Forelimb muscle (tissue), 1 donor: ENCODE measurements at regions not wholly inside any gene's neighbourhood (a gene's known extent, or its start where the extent isn't known, plus 50 kb on each side); places are given as distances from the start of the nearest gene placed in this dataset.
"Not testable (repeated sequence)": the region's sequence is repeated elsewhere in the genome, so short reads cannot be mapped to it uniquely, and the experiment has no call there.

Experiments
- DNase-seq: peaks from one replicate; pipeline ENCODE4 v3.0.0-alpha.2; 2013; ENCODE audit warnings: low read depth

DNA sequence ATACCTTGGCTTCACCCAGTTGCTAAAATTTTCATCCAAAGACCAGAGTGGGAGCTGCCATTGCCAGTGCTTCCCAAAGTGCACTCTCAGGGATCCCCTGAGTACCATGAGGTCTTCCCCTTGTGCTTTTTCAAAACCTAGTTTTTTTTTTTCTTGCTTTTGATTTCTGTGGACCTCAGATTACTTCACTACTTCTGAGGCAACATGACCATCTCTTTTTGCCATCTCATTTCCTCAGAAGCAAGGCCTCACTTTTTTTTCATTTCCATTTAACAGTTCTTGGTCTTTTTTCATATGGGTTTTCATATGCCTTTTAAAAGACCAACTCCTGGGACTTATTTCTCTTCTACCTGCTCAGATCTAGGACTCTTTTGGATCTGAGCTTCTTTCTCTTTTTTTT, 64.1 kb upstream of the MMS22L start:
- DNase-seq, result no peak

DNA sequence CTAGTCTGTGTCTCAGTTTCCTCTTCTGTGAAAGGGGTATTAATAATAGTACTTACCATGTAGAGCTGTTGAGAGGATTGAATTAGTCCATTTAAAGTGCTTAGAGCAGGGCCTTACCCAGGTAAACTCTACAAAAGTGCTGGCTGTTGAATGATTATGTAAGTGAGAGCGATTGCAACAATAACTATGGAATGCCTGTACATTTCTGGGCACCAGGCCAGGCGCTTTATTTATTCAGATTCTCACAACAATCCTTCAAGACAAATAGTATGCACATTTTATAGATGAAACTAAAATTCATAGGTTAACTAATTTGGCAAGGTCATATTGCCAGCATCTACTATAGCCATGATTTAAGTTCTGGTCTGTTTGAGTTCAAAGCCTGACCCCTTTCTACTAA, 78.3 kb upstream of the MMS22L start:
- DNase-seq, result no peak

DNA sequence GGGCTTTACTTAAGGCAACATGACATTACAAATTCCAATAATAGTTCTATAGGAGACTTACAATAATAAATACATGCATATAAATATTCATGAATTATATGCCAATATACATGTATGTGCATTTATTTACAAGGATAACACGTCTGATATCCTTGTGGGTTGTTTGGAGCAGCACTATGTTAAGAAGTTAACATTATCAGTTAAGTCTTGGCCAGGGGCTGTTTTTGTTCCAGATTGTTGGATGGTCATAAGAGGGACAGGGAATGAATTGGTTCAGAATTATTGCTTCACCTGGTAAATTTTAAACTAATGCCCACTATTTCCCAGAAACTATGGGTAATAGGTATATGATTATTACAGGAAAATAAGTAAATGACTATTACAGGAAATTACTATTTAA, 81.3 kb upstream of the MMS22L start:
- DNase-seq, result no peak

DNA sequence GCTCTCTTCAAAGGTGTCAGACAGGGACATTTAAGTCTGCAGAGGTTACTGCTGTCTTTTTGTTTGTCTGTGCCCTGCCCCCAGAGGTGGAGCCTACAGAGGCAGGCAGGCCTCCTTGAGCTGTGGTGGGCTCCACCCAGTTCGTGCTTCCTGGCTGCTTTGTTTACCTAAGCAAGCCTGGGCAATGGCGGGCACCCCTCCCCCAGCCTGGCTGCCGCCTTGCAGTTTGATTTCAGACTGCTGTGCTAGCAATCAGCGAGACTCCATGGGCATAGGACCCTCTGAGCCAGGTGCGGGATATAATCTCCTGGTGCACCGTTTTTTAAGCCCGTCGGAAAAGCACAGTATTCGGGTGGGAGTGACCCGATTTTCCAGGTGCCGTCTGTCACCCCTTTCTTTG, 99.1 kb upstream of the MMS22L start:
- not testable (repeated sequence) for DNase-seq

DNA sequence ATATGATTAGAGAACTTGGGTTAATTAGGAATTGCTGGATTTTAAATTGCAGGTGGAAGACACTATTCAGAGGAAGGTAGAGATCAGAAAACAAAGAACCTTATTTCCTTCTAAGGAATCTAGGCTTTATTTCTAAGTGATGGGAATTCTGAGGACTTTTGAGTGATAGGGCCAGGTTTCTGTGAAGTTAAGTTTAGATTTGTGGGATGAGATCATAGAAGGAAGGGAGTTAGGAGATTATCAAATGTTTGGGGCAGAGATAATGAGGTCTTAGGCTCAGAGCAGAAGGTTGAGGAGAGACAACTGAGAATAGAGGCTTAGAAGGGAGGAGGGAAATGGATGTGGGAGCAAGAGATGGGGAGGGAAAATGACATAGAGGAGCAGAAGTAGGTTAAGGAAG, 109.7 kb upstream of the MMS22L start:
- DNase-seq, result no peak

DNA sequence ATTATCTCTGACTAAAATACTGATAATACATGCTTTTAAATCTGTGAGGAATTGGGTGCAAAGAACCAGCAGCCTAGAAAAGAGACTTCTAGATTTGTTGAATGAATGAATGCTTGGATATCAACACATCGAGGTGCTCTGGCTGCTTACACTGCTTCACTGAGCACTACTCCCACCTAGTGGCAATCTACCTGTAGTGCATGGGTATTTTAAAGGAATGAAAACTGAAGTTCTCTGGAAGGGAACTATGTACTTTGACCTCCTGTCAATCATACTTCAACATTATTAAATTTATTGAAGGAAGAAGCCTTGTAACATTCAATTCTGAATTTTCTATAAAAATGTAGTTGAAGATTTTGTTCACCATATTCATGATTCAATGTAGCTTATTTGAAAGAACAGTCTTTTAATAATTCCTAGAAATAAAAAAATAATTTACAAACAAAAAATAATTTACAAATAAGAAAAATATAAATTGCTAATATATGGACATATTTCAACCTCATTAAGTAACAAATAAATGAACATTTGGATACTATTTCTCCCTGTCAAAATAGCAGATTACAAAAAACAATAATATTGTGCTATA, 111.2 kb upstream of the MMS22L start:
- DNase-seq, result no peak

DNA sequence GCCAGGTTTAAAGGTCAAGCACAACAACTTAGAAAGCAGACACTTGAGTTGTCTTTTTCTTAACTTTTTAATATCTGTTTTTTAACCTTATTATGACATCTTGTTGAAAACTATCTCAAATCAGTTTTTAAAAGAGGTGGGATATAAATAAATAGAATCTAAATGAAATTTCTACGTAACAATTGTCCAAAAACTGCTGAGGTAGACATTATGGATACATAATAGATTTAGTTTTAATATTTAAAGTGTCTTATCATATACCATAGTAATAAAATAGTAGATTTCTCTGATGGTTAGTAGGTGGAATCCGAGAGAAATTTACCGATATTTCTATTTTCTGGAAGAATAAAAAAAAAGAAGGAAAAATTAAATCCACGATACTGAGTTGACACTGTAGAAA, 113.9 kb upstream of the MMS22L start:
- no peak for DNase-seq

DNA sequence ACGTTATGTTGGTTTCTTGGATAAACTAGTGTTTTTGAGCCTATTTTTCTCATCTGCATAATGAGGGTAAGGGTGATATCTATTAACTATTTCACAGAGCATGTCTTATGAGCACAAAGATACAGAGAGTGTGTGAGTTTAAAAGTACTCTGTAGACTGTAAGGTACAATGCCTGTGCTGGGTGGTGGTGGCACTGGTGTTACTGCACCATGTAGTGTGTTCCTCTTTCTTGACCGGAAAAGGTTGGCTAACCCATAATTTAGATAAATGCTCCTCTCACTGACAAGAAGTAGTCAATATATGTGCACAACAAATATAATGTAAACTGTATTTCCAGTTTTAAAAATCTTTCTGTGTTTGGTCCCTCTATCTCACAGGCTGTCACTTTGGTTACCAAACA, 116.2 kb upstream of the MMS22L start:
- no peak for DNase-seq

DNA sequence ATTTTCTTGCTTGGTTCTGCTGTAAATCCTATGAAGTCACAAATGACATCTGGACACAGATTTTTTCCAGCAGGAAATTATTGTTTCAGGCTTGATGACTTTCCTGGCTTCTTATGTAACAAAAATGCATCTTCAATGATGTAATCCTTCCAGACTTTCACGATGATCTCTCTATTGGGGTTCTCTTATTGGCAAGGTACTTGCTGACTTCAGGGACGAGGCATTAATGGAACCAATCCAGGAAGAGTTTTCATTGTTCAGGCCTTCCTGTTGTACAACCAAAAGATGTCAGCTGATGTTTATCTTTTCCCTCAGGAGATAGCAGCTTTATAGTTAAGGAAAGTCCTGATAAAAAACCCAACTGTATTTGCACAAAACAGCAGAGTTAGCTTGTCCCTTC, 118.5 kb upstream of the MMS22L start:
- DNase-seq, result peak; percentile 86

DNA sequence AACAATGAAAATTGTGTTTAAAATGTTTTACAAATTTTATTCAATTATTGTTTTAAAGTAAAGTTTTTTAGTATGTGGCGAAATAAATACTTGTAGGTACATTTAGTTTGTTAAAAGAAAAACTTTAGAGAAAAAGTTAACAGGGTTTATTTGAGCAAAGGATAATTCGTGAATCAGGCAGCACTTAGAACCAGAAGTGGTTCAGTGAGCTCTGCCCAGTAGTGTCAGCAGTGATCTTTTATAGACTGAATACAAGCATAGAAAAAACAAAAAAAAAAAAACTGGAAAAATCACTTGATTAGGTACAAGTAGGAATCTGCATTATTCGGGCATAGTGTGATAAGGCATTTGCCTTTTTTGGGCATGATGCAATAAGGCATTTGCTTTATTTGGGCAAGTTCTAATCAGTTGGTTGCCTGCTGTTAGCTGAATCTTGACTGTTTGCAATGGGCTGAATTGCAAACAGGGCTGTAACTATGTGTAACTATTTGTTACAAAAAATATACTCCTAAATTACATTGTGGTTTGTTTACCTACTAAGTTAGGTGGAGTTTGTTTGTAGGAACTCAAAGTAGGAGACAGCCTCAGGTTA, 122.9 kb upstream of the MMS22L start:
- no peak for DNase-seq

DNA sequence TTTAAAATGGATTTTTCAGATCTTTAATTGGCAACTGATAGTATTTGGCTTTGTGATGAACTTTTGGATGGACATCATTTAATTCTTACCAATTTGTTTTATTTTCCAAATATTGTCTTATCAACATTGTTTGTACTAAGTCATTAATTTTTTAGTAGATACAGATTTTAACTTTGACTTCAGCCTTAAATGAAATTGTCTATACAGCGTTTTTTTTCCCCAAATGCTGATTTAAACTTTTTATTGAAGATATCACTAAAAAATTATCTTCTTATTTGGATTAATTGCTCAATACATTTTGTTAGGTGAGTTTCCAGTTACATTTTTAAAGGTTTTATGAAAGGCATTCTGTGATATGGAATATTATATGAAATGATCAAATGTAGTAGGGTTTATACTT, 123.6 kb upstream of the MMS22L start:
- no peak for DNase-seq

DNA sequence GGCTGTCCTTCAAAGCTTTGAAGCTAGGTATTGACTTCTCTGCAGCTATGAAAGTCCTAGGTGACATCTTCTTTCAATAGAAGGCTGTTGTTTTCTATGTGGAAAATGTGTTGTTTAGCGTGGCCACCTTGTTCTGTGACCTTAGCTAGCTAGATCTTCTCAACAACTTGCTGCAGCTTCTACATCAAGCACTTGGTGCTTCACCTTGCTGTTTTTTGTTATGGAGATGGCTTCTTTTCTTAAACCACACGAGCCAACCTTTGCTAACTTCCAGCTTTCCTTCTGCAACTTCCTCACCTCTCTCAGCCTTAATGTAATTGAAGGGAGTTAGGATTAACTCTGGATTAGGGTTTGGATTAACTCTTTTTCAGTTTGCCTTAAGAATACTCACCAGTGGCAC, 128.6 kb upstream of the MMS22L start:
- DNase-seq, result no peak

DNA sequence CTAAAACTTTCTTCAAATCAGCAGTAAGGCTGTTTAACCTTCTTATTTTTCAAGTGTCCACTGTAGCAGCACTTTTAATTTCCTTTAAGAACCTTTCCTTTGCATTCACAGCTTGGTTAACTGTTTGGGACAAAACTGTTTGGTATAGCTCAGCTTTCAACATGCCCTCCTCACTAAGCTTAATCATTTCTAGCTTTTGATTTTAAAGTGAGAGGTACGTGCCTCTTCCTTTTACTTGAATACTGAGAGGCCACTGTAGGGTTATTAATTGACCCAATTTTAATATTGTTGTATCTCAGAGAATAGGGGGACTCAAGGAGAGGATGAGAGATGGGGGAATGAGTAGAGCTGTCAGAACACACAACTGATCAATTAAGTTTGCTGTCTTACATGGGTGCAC, 129.5 kb upstream of the MMS22L start:
- no peak for DNase-seq

DNA sequence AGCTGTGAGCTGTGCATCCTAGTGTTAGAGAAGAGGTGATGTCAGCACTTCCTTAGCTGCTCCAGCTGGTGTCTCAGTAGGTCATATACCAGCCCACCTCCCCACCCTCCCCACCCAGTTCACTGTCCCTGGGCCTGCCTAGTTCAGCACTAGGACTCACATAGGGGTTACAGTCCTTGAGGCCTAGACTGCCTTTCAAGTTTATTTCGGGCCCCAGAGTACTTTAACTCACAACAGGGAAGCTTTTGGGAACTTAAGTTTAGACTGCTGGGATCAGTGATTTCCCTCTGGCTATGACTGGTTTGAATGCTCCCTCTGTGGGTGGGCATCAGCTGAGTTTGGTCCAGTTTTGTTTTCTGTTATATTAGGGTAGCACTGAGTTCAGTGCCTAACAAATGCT, 139.2 kb upstream of the MMS22L start:
- DNase-seq, result no peak

DNA sequence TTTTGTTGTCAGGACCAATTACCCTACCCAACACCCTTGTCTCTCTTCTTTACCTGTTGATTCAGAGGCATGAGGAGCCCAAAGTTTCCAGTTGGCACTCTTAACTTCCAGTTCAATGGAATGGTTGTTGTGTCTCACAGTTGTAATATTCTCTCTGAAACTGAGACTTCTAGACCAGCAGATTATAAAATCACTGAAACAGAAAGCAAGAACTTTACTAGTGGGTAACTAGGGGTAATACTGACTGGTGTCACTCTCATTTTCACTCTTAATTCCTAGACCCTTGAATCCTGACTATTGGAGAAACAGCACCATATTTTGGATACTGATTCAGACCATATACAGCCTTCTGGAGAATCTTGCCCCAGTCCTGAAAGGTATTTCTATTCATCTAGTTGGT, 140.2 kb upstream of the MMS22L start:
- no peak for DNase-seq

DNA sequence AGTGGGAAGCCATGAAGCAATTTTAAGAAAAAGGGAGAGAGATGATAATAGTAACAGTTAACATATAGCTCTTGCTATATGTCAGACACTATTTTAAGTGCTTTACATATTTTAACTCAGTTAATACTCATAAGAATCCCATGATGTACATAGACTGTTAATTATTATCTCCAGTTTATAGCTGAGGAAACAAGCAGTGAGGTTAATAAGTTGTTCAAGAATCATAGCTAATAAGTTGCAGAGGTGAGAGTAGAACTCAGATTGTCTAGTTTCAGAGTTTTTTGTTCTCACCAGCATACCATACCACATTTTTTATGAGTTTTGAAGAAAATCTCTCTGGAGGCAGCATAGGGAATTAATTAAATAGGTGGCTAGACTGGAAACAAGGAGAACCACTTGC, 144.6 kb upstream of the MMS22L start:
- DNase-seq, result no peak

DNA sequence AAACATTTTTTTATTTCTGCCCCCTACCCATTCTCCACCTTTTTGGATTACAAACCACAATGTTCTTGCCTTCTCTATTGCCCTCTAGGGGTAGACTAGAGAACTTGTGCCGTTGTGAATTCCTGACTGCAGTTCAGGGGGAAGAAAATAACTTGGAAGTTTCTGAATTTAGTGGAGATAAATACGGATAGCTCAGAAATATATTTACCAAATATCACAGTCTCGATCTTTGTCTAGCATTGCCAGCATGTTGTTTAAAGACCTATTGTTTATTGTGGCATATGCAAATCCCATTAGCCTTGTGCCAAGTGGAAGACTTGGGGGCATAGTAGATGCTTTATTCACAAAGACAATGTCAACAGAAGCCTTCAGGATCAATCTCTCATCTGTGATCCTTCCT, 154.1 kb upstream of the MMS22L start:
- no peak for DNase-seq

DNA sequence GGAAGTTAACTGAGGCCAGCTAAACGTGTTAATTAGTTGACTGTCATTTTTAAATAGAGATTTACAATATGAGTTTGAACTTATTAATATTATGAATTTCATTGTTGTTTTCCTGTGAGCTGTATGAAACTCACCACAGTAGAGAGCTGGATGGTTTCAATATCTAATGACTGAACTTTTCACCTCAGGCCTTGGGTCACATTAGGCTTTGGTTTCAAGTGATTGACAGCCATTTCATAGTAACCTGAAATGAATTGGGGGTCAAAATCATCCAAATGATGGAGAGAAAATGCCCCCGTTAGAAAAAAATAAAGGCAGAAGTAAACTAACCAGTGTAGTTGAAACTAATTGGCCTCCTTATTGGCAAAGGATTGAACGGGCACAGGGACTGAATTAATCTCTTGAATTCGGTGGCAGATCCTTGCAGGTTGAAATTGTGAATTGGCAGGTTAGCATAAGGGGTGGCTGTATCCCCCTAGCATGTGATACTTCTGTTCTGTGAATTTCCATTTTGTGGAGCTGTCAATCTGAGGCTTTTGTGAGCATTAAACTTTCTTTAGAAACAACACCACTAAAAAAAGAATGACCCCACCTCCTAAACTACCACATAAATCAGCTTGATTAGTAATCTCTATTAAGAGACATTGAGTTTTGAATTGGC, 155.1 kb upstream of the MMS22L start:
- DNase-seq, result no peak

DNA sequence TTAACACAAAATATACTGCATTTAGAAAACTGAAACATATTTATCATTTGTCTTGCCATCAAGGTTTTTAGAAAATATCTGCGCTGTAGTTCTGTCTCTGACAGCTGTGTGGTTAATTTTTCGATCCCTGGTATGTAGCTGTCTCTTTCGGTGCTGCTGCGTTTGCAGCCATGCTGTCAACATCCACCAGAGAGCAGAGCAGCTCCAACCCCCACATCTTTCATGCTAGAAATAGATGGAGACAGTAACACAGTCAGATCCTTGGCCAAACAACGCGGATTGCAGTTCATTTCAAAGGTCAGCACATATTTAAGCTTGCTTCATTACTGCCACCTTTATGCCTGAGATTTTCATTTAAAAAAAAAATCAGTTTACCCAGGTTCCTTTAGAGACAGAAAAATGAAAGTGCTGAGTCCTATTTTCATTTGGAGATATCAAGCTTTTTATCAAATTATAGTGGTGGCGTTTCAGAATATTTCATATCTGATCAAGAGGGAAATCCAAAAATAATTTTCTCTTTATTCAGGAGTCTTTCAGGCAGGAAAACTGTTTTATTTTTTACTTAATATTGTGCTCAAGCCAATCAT, 157.7 kb upstream of the MMS22L start:
- no peak for DNase-seq

DNA sequence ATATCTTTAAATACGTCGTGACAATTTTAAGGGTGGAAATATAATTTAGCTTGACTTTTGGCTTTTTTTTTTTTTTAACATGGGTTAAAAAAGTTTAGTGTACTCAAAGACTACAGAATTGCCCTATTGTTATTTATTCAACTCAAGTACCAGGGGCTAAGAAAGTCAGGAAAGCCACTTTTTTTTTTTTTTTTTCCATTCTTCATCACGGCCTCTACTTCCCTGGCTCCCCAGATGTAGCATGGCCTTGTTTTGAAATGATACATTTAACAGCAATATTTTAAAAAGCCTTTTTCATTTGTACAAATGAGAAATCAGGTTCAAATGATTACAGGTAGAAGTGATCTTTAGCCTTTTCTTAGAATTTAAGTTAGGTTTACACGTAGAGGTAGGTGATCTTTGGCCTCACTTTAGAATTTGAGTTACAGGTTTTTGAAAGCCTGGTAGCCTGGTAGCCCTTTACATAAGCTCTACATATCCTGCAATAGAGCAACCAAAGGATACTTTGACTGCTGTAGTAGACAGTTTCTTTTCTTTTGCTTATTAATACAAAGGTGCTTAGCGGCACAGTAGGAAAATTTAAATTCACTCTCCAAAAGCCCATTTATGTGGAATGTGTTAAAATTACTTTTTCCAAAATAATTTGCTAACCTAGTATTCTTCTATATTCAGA, 160.5 kb upstream of the MMS22L start:
- no peak for DNase-seq

DNA sequence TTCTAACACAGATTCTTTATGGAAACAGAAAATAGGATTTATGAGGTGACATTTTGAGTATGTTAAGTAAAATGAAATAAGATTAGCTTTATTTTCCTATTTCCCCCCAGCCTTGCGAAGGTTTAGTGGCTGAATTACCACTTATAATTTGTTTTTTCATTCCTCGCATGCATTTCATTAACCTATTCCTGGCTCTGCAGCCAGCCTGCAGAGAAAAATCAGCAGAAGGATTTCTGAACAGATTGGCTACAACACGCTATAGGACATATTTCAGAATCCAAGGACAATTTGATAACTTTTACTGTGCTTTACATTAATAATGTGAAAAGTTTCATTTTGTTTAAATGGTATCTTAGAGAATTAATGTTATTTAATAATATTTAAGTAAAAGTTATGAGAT, 162.4 kb upstream of the MMS22L start:
- DNase-seq, result no peak

DNA sequence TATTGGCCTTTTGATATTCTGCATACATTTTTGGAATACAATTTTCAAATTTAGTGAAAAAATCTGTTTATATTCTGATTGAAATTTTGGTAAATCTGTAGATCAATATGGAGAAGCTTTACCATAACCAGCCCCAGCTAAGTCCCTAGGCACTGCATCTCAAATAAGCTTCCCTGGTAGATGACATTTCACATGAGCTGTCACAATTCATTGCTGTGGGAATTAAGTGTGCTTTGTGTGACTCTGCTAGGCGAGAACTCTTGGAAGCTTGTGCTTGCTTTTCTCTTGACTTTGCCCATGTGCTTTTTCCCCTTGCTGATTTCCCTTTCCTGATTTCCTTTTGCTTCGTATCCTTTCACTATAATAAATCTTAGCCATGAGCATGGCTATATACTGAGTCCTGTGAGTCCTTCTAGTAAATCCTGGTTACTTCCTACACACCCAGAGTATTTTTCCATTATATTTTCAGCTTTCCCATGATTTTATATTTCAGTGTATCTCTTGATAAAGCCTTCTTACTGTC, 166.5 kb upstream of the MMS22L start:
- DNase-seq, result no peak

DNA sequence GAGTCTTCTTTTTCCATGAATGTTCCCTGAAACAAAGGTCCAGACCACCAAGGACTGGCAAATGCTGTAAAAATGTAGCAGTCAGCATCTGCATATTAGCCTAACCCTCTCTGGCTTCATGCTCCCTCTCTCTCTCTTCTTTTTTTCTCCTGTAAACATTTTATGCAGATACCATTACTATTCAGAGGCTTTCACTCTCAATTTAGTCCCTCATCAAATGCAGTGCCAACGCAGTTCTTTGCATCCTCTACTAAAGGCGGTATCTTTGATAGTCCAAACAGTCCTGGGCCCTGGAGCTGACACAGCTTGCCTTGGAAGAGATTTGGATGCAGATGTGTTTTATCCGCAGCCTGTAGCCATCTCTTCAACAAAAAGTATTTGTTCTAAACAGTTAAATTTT, 167.1 kb upstream of the MMS22L start:
- DNase-seq, result no peak
